HepG2 (cell line): ENCODE measurements at regions not wholly inside any gene's neighbourhood (a gene's known extent, or its start where the extent isn't known, plus 50 kb on each side); places are given as distances from the start of the nearest gene placed in this dataset.

ENCODE experiments used
- CHCHD3 ChIP-seq: sonication (generic); formaldehyde crosslinking; IDR thresholded peaks from 2 replicates; pipeline ENCODE4 v1.8.0; 2022; ENCODE audit warnings: mild to moderate bottlenecking, missing genetic modification reagents, moderate library complexity
- CTCF ChIP-seq: sonication (generic); formaldehyde crosslinking; IDR thresholded peaks from 2 replicates; pipeline ENCODE4 v1.5.0; 2020; ENCODE audit warnings: mild to moderate bottlenecking, missing genetic modification reagents, moderate library complexity
- FOXK1 ChIP-seq: sonication (generic); formaldehyde crosslinking; IDR thresholded peaks from 2 replicates; pipeline ENCODE4 v1.4.0; 2020; ENCODE audit warnings: low read depth, missing genetic modification reagents, borderline replicate concordance
- GABPA ChIP-seq, 2 experiments: IDR thresholded peaks; 2 replicates each; pipeline ENCODE4 v1.6.1; 2011 to 2016; ENCODE audit warnings: low read depth in 2 of 2, low read length in 1 of 2, missing biosample characterization in 1 of 2, missing genetic modification characterization in 1 of 2
- HMG20A ChIP-seq: IDR thresholded peaks from 2 replicates; pipeline ENCODE4 v1.6.1; 2016; ENCODE audit warnings: borderline replicate concordance
- KDM6A ChIP-seq: IDR thresholded peaks from 2 replicates; pipeline ENCODE4 v1.6.1; 2016; ENCODE audit warnings: low read depth
- POLR2A ChIP-seq, 2 experiments: IDR thresholded peaks; 2 replicates each; pipeline ENCODE4 v1.6.1; 2011; ENCODE audit warnings: low read depth in 2 of 2, low read length in 2 of 2, mild to moderate bottlenecking in 1 of 2, moderate library complexity in 1 of 2; ENCODE audit not compliant: insufficient read depth in 1 of 2
- THAP7 ChIP-seq: sonication (generic); formaldehyde crosslinking; IDR thresholded peaks from 2 replicates; pipeline ENCODE4 v1.8.1; 2023; ENCODE audit warnings: mild to moderate bottlenecking, missing genetic modification reagents
- ZNF510 ChIP-seq: sonication (generic); formaldehyde crosslinking; IDR thresholded peaks from 2 replicates; pipeline ENCODE4 v1.4.0; 2020; ENCODE audit warnings: low read depth, mild to moderate bottlenecking, missing genetic modification reagents
- ZNF709 ChIP-seq: sonication (generic); formaldehyde crosslinking; IDR thresholded peaks from 2 replicates; pipeline ENCODE4 v1.5.0; 2020; ENCODE audit warnings: mild to moderate bottlenecking, missing genetic modification reagents
- ZNF766 ChIP-seq: sonication (generic); formaldehyde crosslinking; IDR thresholded peaks from 2 replicates; pipeline ENCODE4 v1.5.0; 2020; ENCODE audit warnings: missing genetic modification reagents, borderline replicate concordance
- TF ChIP-seq, protein P1 (sequence below): sonication (generic); formaldehyde crosslinking; IDR thresholded peaks from 2 replicates; pipeline ENCODE4 v1.4.0; 2020; ENCODE audit warnings: mild to moderate bottlenecking, missing genetic modification reagents
- TF ChIP-seq, protein P2 (sequence below): sonication (generic); formaldehyde crosslinking; IDR thresholded peaks from 2 replicates; pipeline ENCODE4 v1.8.0; 2022; ENCODE audit warnings: missing genetic modification reagents, mild to moderate bottlenecking, moderate library complexity, borderline replicate concordance

DNA sequence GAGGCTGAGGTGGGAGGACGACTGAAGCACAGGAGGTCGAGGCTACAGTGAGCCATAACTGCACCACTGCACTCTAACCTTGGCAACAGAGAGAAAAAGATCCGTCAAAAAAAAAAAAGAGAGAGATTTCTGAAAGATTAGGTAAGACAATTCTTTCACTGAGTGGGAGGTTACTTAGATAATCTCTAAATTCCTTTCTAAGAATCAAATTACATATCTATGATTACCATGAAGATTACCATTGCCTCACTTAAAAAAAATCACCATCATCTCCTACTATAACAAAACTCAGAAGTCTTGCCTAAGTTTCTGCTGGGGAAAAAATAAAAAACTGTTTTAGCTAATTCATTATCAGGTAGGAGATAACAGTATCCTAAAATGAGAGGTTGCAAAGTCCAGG is 366.7 kb downstream of the DUSP6 start:
- TF ChIP-seq CHCHD3 (no peak), CTCF (CRISPR knock-in tag) (no peak), GABPA (IDR thresholded peaks at IDR 0.05; ENCODE audit: low read depth, low read length) (no peak), GABPA (CRISPR knock-in tag; IDR thresholded peaks at IDR 0.05; ENCODE audit: low read depth) (no peak), KDM6A (CRISPR knock-in tag) (no peak), HMG20A (no peak), ZNF510 (CRISPR knock-in tag) (no peak), FOXK1 (no peak), POLR2A (IDR thresholded peaks at IDR 0.05; ENCODE audit: insufficient read depth in 1 of 2, low read depth in 2 of 2, low read length in 2 of 2) (no peak), ZNF766 (CRISPR knock-in tag) (no peak), ZNF709 (no peak), THAP7 (no peak)
- TF ChIP-seq, protein P1, sequence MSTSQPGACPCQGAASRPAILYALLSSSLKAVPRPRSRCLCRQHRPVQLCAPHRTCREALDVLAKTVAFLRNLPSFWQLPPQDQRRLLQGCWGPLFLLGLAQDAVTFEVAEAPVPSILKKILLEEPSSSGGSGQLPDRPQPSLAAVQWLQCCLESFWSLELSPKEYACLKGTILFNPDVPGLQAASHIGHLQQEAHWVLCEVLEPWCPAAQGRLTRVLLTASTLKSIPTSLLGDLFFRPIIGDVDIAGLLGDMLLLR (CRISPR knock-in tag), result no peak
- TF ChIP-seq, protein P2, sequence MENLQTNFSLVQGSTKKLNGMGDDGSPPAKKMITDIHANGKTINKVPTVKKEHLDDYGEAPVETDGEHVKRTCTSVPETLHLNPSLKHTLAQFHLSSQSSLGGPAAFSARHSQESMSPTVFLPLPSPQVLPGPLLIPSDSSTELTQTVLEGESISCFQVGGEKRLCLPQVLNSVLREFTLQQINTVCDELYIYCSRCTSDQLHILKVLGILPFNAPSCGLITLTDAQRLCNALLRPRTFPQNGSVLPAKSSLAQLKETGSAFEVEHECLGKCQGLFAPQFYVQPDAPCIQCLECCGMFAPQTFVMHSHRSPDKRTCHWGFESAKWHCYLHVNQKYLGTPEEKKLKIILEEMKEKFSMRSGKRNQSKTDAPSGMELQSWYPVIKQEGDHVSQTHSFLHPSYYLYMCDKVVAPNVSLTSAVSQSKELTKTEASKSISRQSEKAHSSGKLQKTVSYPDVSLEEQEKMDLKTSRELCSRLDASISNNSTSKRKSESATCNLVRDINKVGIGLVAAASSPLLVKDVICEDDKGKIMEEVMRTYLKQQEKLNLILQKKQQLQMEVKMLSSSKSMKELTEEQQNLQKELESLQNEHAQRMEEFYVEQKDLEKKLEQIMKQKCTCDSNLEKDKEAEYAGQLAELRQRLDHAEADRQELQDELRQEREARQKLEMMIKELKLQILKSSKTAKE (CRISPR knock-in tag), result no peak
